A673 (cell line): ENCODE measurements at regions not wholly inside any gene's neighbourhood (a gene's known extent, or its start where the extent isn't known, plus 50 kb on each side); places are given as distances from the start of the nearest gene placed in this dataset.

Experiments used
- BruUV-seq: library from RNA; stranded (reverse); fragments of 400-500 nt; replicated peaks from 2 replicates; lab custom pipeline; 2021; lab: Mats Ljungman, UMichigan
- CTCF ChIA-PET: fragments of 300-600 bp; sonication (Branson Sonifier 250); formaldehyde crosslinking; loops from one replicate; lab custom pipeline; 2022; ENCODE audit warnings: antibody characterized with exemption; lab: Charles Lee
- POLR2A ChIA-PET: fragments of 300-600 bp; sonication (Branson Sonifier 250); formaldehyde crosslinking; loops from one replicate; lab custom pipeline; 2022; ENCODE audit warnings: antibody characterized with exemption; ENCODE audit not compliant: low non-redundant PET; lab: Charles Lee
- DNase-seq: peaks from one replicate; pipeline ENCODE4 v3.0.0-alpha.2; 2015; ENCODE audit warnings: low spot score
- H3K27ac ChIP-seq: fragments of 200-600 bp; sonication (generic); 2 replicates; pipeline ENCODE4 v1.5.1; 2016; ENCODE audit warnings: mixed run types, low read depth, mild to moderate bottlenecking, mixed read lengths, antibody characterized with exemption, low read length; ENCODE audit not compliant: poor library complexity, severe bottlenecking
- H3K27me3 ChIP-seq: fragments of 200-600 bp; sonication (generic); replicated peaks from 2 replicates; pipeline ENCODE4 v1.6.1; 2017; ENCODE audit warnings: mixed run types, low read depth, mild to moderate bottlenecking, mixed read lengths, antibody characterized with exemption, low read length; ENCODE audit not compliant: insufficient read depth, poor library complexity
- H3K36me3 ChIP-seq: fragments of 200-600 bp; sonication (generic); 2 replicates; pipeline ENCODE4 v1.6.1; 2016; ENCODE audit warnings: mixed run types, mild to moderate bottlenecking, mixed read lengths, antibody characterized with exemption, low read length; ENCODE audit not compliant: insufficient read depth, poor library complexity, severe bottlenecking
- H3K4me1 ChIP-seq: fragments of 200-600 bp; sonication (generic); 2 replicates; pipeline ENCODE4 v1.6.1; 2017; ENCODE audit warnings: mixed run types, mild to moderate bottlenecking, mixed read lengths, antibody characterized with exemption, low read length; ENCODE audit not compliant: insufficient read depth, poor library complexity, severe bottlenecking
- H3K4me3 ChIP-seq: fragments of 200-600 bp; sonication (generic); 2 replicates; pipeline ENCODE4 v1.5.1; 2016; ENCODE audit warnings: low read depth, mixed run types, mild to moderate bottlenecking, mixed read lengths, low read length; ENCODE audit not compliant: poor library complexity, severe bottlenecking
- H3K9me3 ChIP-seq: fragments of 200-600 bp; sonication (generic); 2 replicates; pipeline ENCODE4 v1.6.1; 2016; ENCODE audit warnings: mixed run types, low read depth, mild to moderate bottlenecking, mixed read lengths, antibody characterized with exemption, low read length; ENCODE audit not compliant: poor library complexity, severe bottlenecking
- CTCF ChIP-seq: fragments of 300-800, 200-600 bp; sonication (generic); conservative IDR thresholded peaks from 2 replicates; pipeline ENCODE4 v1.5.1; 2017; ENCODE audit warnings: low read depth, mild to moderate bottlenecking, antibody characterized with exemption, low read length, moderate library complexity, mixed read lengths
- EZH2 ChIP-seq: fragments of 200-600 bp; sonication (generic); IDR thresholded peaks from 2 replicates; pipeline ENCODE4 v1.6.1; 2017; ENCODE audit warnings: borderline replicate concordance, low read depth, mild to moderate bottlenecking, mixed read lengths, antibody characterized with exemption, low read length; ENCODE audit not compliant: poor library complexity, severe bottlenecking
- intact Hi-C: fragments of 100-400 bp; cut with micrococcal nuclease; formaldehyde crosslinking; loops from one replicate; pipeline ENCODE4 v1.10.0; 2022; ENCODE audit not compliant: unreplicated experiment

GRCh38 chr5:8598996-8599395 lies 730.0 kb downstream of the MTRR start:
- Histone ChIP-seq H3K4me1 (no peaks in the 10 kb centered on the region), H3K27ac (no peak overlapping the region), H3K4me3 (no peak overlapping the region), H3K9me3 (peaks cover 13% of the 10 kb centered on the region), H3K27me3 (no peaks in the 10 kb centered on the region), H3K36me3 (no peaks in the 10 kb centered on the region)
- ChIA-PET CTCF (no interaction called here), POLR2A (no interaction called here)
- TF ChIP-seq CTCF: no peak
- no peak for TF ChIP-seq EZH2
- no TSS peak for BruUV-seq
- DNase-seq: no peak
- intact Hi-C loops: no loop called here

GRCh38 chr5:8600843-8601242 lies 731.9 kb downstream of the MTRR start:
- no peak for TF ChIP-seq CTCF
- TF ChIP-seq EZH2: no peak
- Histone ChIP-seq H3K4me3 (no peak overlapping the region), H3K36me3 (no peaks in the 10 kb centered on the region), H3K27me3 (no peaks in the 10 kb centered on the region), H3K4me1 (no peaks in the 10 kb centered on the region), H3K27ac (no peak overlapping the region), H3K9me3 (peaks cover 10% of the 10 kb centered on the region)
- no peak for DNase-seq
- POLR2A ChIA-PET: no interaction called here
- BruUV-seq: no TSS peak
- CTCF ChIA-PET: no interaction called here
- intact Hi-C loops: no loop called here

GRCh38 chr5:8601831-8602354 lies 732.9 kb downstream of the MTRR start:
- POLR2A ChIA-PET: no interaction called here

More at GRCh38 chr5:8601831-8602354, 732.9 kb downstream of the MTRR start:
- Histone ChIP-seq H3K27ac (no peak overlapping the region), H3K4me3 (no peak overlapping the region), H3K36me3 (no peaks in the 10 kb centered on the region), H3K9me3 (peaks cover 10% of the 10 kb centered on the region), H3K4me1 (no peaks in the 10 kb centered on the region), H3K27me3 (no peaks in the 10 kb centered on the region)
- DNase-seq: no peak
- intact Hi-C loops: no loop called here
- no TSS peak for BruUV-seq
- CTCF ChIA-PET: no interaction called here
- TF ChIP-seq CTCF (no peak), EZH2 (no peak)
